RCC 7860 (cell line): ENCODE measurements at regions not wholly inside any gene's neighbourhood (a gene's known extent, or its start where the extent isn't known, plus 50 kb on each side); places are given as distances from the start of the nearest gene placed in this dataset.
A peak's percentile ranks its signal among the peaks of the same experiment; 100 is the strongest.
"Not testable (repeated sequence)": the region's sequence is repeated elsewhere in the genome, so short reads cannot be mapped to it uniquely, and the experiment has no call there.

Experiments
- DNase-seq: peaks from one replicate; pipeline ENCODE4 v3.0.0-alpha.2; 2015; ENCODE audit warnings: low spot score
- FAIRE-seq: peaks from 2 replicates; lab custom pipeline; 2012; peaks lifted over from hg19 to GRCh38; lab: Jason Lieb, UNC

GRCh38 chr17:70892527-70892926, 723.2 kb downstream of the KCNJ2 start:
- DNase-seq, result no peak
- no peak for FAIRE-seq

DNA sequence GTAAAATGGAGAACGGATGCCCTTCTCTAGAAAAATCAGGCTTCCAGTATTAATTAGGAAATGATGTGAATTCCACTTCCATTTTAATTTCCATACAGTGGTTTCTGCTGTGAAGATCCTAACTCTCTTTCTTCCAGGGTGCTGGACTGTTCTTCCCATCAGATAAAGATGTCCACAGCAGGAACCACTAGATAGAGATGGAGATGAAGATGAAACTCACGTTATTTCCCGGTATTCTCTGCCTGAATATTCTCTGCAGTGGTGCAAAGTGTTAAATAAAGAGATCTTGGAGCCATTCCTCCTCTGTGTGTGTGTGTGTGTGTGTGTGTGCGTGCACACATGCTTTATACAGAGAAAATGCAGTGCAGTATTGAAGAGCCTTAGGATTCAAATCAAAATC, 727.5 kb downstream of the KCNJ2 start:
- FAIRE-seq (no peak), DNase-seq (no peak)

GRCh38 chr17:70897446-70897845, 728.1 kb downstream of the KCNJ2 start:
- no peak for DNase-seq
- no peak for FAIRE-seq

GRCh38 chr17:70901870-70902269, 732.5 kb downstream of the KCNJ2 start:
- FAIRE-seq, result no peak

GRCh38 chr17:70905796-70906195, 736.5 kb downstream of the KCNJ2 start:
- FAIRE-seq (peak; percentile 82), DNase-seq (peak; percentile 82)

More at GRCh38 chr17:70901870-70902269, 732.5 kb downstream of the KCNJ2 start:
- no peak for DNase-seq

DNA sequence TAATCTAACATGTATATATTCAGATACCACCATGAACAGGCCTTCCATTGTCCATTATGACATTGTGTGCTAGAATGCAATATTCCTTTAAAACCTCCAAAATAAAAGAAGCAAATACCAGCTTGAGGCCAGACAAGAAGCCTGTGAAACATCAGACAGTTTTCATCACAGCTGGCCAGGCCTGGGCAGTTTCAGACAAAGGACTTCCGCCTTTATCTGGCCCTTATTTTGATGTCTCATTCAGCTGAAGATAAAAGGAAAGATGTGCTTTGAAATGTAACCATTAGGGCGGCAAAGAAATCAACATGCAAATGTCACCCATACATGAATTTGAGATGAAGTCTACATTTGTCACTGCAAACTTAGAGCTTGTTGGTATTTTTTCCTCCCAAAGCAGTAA, 737.5 kb downstream of the KCNJ2 start:
- DNase-seq (no peak), FAIRE-seq (no peak)

DNA sequence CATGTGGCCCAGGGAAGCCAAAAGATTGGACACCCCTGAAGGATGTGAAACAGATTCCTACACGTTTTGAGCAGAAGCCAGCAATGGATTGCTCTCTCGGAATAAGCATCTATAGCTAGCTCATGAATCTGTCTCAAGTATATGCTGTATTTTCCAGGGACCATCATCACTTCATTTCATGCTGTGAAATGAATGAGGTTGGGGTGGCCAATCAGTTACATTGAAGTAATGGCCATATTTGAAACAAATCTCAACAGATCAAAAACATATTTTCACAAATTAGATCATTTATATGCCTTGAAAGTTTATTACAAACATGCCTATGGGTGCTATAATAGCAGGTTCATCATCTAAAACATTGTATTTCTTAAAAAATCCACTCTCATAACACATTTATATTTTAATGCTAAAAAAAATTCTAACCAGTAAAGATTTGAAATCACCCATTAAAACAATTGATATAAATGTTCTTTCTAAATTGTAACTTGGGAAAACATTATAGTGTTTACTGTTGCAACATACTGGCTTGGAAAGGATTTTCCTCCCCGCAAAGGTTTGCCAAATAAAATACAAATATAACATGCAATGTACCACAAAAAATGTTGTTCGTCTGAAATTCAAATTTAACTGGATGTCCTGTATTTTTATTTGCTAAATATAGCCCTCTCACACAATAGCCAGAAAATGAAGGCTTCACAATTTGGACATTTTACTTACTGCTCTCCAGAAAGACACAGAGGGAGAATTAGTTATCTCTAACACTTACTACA, 743.6 kb downstream of the KCNJ2 start:
- DNase-seq (no peak), FAIRE-seq (no peak)

DNA sequence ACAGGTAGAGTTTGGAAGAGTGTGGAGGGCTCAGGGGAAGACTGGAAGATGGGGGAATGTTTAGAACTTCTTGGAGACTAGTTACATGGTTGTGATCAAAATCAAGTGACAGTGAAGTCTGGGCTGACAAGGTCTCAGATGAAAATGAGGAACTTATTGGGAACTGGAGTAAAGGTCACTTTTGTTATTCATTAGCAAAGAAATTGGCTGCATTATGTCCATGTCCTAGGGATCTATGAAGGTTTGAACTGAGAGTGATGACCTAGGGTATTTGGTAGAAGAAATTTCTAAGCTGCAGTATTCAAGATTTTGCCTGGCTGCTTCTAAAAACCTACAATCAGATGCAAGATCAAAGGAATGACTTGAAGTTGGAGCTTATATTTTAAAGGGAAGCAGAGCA, 747.1 kb downstream of the KCNJ2 start:
- DNase-seq (no peak), FAIRE-seq (no peak)

DNA sequence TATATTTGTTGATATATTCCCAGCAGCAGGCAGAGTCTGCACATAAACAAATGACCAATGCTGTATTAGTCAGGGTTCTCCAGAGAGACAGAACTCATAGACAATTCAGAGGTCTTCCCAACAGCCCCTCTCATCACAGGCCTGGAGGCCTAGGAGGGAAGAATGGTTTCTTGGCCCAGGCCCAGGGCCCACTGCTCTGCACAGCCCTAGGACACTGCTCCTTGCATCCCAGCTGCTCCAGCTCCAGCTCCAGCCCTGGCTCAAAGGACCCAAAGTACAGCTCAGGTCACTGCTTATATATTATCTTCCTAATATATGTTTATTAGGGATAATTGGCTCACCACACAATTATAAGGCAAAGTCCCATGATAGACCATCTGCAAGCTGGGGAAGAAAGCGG, 749.9 kb downstream of the KCNJ2 start:
- DNase-seq (no peak), FAIRE-seq (no peak)

DNA sequence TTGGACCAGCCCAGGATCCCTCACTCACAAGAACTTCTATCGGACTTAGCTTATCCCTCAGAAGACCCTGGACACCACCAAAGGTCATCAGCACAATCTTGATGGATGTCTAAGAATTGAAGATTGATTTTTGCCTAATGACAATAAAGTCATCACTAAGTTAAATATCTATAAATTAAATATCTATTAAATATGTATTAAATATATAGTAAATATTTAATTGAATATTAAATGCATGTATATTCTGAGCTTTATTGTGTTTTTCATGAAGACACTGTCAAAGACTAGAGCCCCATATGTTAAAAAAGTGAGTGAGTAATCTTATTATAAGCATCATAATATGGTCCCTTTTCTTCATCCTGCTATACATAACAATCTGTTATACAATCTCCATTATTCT, 751.1 kb downstream of the KCNJ2 start:
- DNase-seq (no peak), FAIRE-seq (no peak)

GRCh38 chr17:70922268-70922667, 752.9 kb downstream of the KCNJ2 start:
- DNase-seq (no peak), FAIRE-seq (no peak)

GRCh38 chr17:70924776-70925175, 755.4 kb downstream of the KCNJ2 start:
- FAIRE-seq (no peak), DNase-seq (no peak)

GRCh38 chr17:70929226-70929625, 759.9 kb downstream of the KCNJ2 start:
- FAIRE-seq, result no peak
- DNase-seq, result no peak

GRCh38 chr17:70934231-70934630, 764.9 kb downstream of the KCNJ2 start:
- DNase-seq (no peak), FAIRE-seq (no peak)

GRCh38 chr17:70934835-70935234, 765.5 kb downstream of the KCNJ2 start:
- FAIRE-seq, result no peak
- no peak for DNase-seq

DNA sequence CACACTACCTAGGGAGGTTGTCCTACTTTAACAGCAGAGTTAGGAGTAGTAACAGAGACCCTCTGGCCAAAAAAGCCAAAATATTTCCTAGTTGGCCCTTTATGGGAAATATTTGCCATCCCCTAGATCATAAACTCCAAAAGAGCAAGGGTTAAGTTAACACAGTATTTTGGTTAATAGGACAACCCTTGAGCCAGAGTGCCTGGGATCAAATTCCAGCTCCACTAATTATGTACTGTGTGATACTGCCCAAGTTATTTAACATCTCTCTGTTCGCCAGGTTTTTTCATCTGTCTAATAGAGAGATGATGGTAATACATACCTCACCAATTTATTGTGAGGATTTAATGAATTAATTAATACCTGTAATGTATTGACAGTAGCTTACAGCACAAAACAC, 767.4 kb downstream of the KCNJ2 start:
- FAIRE-seq (no peak), DNase-seq (no peak)

GRCh38 chr17:70938336-70938735, 769.0 kb downstream of the KCNJ2 start:
- FAIRE-seq, result no peak
- no peak for DNase-seq

- DNase-seq (no peak), FAIRE-seq (no peak)
Measured at GRCh38 chr17:70945386-70945785, 776.1 kb downstream of the KCNJ2 start.

GRCh38 chr17:70947215-70947614, 777.9 kb downstream of the KCNJ2 start:
- FAIRE-seq, result no peak

GRCh38 chr17:70947636-70948565, 778.6 kb downstream of the KCNJ2 start:
- FAIRE-seq (no peak), DNase-seq (no peak)

More at GRCh38 chr17:70947215-70947614, 777.9 kb downstream of the KCNJ2 start:
- no peak for DNase-seq

GRCh38 chr17:70953140-70953539, 783.8 kb downstream of the KCNJ2 start:
- not testable (repeated sequence) for DNase-seq, FAIRE-seq

DNA sequence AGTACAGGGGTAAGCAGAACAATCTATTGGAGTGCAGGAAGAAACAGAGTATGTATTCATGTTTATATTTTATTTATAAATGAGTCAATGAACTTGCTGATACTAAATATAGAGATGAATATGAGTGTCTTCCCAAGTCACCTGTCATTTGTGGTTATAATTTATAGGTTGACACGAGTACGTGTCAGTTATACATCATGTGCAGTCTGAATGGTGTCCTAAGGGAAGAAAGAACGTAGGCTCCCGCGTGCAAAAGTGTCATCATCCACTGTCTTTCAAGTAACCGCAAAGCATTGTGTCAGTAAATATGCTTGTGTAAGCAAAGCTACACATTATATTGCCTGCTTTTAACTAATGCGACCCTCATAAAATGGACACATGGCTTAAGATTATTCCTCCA, 786.1 kb downstream of the KCNJ2 start:
- FAIRE-seq (no peak), DNase-seq (no peak)
